K562 (cell line): ENCODE measurements at regions not wholly inside any gene's neighbourhood (a gene's known extent, or its start where the extent isn't known, plus 50 kb on each side); places are given as distances from the start of the nearest gene placed in this dataset.

Experiments
- CBFA2T2 ChIP-seq: fragments of 450-650 bp; conservative IDR thresholded peaks from 2 replicates; pipeline ENCODE4 v1.6.1; 2017; ENCODE audit warnings: mild to moderate bottlenecking
- COPS2 ChIP-seq: fragments of 450-650 bp; conservative IDR thresholded peaks from 2 replicates; pipeline ENCODE4 v1.6.1; 2016; ENCODE audit warnings: mild to moderate bottlenecking, moderate library complexity
- CSDE1 ChIP-seq, 2 experiments: fragments of 450-650 bp; IDR thresholded peaks; 2 replicates each; pipeline ENCODE4 v1.6.1; 2016; ENCODE audit warnings: mild to moderate bottlenecking in 1 of 2
- GATAD2B ChIP-seq: fragments of 450-650 bp; IDR thresholded peaks from 2 replicates; pipeline ENCODE4 v1.6.1; 2017; ENCODE audit warnings: mild to moderate bottlenecking, borderline replicate concordance
- ILK ChIP-seq: fragments of 450-650 bp; IDR thresholded peaks from 2 replicates; pipeline ENCODE4 v1.6.1; 2016; ENCODE audit warnings: missing genetic modification characterization, low read depth, mild to moderate bottlenecking, missing compliant biosample characterization, moderate library complexity, borderline replicate concordance
- PTRF ChIP-seq: fragments of 450-650 bp; IDR thresholded peaks from 2 replicates; pipeline ENCODE4 v1.6.1; 2016; ENCODE audit warnings: mild to moderate bottlenecking, missing genetic modification characterization, missing compliant biosample characterization
- SMARCA4 ChIP-seq: fragments of 450-650 bp; IDR thresholded peaks from 2 replicates; pipeline ENCODE4 v1.6.1; 2016
- SNIP1 ChIP-seq: fragments of 450-650 bp; IDR thresholded peaks from 2 replicates; pipeline ENCODE4 v1.7.1; 2017; ENCODE audit warnings: low read depth, mild to moderate bottlenecking
- XRCC5 ChIP-seq: fragments of 200-400 bp; formaldehyde crosslinking; IDR thresholded peaks from 2 replicates; pipeline ENCODE4 v1.6.1; 2017; ENCODE audit warnings: low read depth, mild to moderate bottlenecking, low read length
- ZNF212 ChIP-seq: fragments of 450-650 bp; formaldehyde crosslinking; IDR thresholded peaks from 2 replicates; pipeline ENCODE4 v1.4.0; 2020; ENCODE audit warnings: mild to moderate bottlenecking
- ZNF507 ChIP-seq: conservative IDR thresholded peaks from 2 replicates; pipeline ENCODE4 v1.6.1; 2017; ENCODE audit warnings: missing genetic modification characterization, missing compliant biosample characterization
- ZNF583 ChIP-seq: fragments of 250-450 bp; sonication (Bioruptor Pico); IDR thresholded peaks from 2 replicates; pipeline ENCODE4 v1.4.0; 2020
- TF ChIP-seq, protein P1 (sequence below), 2 experiments: IDR thresholded peaks; 2 replicates each; pipeline ENCODE4 v1.6.1; 2012; ENCODE audit warnings: improper control_type of control experiment in 2 of 2, low read depth in 2 of 2, low read length in 2 of 2, borderline replicate concordance in 1 of 2
- TF ChIP-seq, protein P2 (sequence below): fragments of 450-650 bp; IDR thresholded peaks from 2 replicates; pipeline ENCODE4 v1.6.1; 2016; ENCODE audit warnings: antibody characterized with exemption
- TF ChIP-seq, protein P3 (sequence below): fragments of 450-650 bp; IDR thresholded peaks from 2 replicates; pipeline ENCODE4 v1.6.1; 2016; ENCODE audit warnings: borderline replicate concordance
- TF ChIP-seq, protein P4 (sequence below): fragments of 450-650 bp; IDR thresholded peaks from 2 replicates; pipeline ENCODE4 v1.6.1; 2016; ENCODE audit warnings: missing biosample characterization, missing genetic modification characterization
- TF ChIP-seq, protein P5 (sequence below): fragments of 450-650 bp; formaldehyde crosslinking; IDR thresholded peaks from 2 replicates; pipeline ENCODE4 v1.4.0; 2020; ENCODE audit warnings: mild to moderate bottlenecking, moderate library complexity
- TF ChIP-seq, protein P6 (sequence below): fragments of 450-650 bp; formaldehyde crosslinking; conservative IDR thresholded peaks from 2 replicates; pipeline ENCODE4 v1.4.0; 2022; ENCODE audit warnings: mild to moderate bottlenecking, missing genetic modification characterization

DNA sequence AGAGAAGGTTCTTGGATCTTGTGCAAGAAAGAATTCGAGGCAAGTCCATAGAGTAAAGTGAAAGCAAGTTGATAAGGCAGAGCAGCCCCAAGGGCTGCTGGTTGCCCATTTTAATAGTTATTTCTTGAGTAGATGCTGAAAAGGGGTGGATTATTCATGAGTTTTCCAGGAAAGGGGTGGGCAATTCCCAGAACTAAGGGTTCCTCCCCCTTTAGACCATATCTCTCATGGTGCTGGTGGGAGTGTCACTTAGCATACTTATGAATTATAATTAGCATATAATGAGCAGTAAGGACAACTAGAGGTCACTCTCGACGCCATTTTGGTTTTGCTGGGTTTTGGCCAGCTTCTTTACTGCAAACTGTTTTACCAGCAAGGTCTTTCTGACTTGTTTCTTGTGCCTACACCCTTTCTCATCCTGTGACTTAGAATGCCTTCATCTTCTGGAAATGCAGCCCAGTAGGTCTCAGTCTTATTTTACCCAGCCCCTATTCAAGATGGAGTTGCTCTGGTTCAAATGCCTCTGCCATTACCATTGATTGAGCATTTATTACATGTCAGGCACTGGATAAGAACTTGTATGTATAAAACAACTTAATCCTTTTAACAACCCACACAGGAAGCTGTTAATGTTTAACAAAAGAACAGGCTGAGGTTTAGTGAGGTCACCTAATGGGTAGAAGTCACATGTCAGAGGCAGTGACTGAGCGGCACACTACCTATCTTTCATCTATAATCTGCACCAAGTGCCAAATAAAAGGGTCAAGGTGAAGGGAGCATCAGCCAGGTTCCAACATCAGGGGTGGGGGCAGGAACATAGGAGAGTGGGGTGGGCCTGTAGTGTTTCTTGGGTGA is 250.9 kb downstream of the ICOS start (continued):
- TF ChIP-seq, protein P1, sequence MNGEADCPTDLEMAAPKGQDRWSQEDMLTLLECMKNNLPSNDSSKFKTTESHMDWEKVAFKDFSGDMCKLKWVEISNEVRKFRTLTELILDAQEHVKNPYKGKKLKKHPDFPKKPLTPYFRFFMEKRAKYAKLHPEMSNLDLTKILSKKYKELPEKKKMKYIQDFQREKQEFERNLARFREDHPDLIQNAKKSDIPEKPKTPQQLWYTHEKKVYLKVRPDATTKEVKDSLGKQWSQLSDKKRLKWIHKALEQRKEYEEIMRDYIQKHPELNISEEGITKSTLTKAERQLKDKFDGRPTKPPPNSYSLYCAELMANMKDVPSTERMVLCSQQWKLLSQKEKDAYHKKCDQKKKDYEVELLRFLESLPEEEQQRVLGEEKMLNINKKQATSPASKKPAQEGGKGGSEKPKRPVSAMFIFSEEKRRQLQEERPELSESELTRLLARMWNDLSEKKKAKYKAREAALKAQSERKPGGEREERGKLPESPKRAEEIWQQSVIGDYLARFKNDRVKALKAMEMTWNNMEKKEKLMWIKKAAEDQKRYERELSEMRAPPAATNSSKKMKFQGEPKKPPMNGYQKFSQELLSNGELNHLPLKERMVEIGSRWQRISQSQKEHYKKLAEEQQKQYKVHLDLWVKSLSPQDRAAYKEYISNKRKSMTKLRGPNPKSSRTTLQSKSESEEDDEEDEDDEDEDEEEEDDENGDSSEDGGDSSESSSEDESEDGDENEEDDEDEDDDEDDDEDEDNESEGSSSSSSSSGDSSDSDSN (IDR thresholded peaks at IDR 0.05; ENCODE audit: borderline replicate concordance in 1 of 2, low read depth in 2 of 2, low read length in 2 of 2): no peak
- TF ChIP-seq PTRF (peak; percentile 49; the same call in 1 of the 2 replicates), ZNF212 (no peak), XRCC5 (no peak), ZNF583 (CRISPR knock-in tag) (peak; percentile 31; the same call in 1 of the 2 replicates), CSDE1 (IDR thresholded peaks at IDR 0.05) (no peak), COPS2 (no peak), CBFA2T2 (no peak), ZNF507 (no peak), GATAD2B (no peak), ILK (tag) (no peak), SMARCA4 (no peak), SNIP1 (no peak)
- TF ChIP-seq, protein P2, sequence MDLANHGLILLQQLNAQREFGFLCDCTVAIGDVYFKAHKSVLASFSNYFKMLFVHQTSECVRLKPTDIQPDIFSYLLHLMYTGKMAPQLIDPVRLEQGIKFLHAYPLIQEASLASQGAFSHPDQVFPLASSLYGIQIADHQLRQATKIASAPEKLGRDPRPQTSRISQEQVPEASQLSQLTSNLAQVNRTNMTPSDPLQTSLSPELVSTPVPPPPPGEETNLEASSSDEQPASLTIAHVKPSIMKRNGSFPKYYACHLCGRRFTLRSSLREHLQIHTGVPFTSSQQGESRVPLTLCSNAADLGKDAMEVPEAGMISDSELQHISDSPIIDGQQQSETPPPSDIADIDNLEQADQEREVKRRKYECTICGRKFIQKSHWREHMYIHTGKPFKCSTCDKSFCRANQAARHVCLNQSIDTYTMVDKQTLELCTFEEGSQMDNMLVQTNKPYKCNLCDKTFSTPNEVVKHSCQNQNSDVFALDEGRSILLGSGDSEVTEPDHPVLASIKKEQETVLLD: no peak
- TF ChIP-seq, protein P3, sequence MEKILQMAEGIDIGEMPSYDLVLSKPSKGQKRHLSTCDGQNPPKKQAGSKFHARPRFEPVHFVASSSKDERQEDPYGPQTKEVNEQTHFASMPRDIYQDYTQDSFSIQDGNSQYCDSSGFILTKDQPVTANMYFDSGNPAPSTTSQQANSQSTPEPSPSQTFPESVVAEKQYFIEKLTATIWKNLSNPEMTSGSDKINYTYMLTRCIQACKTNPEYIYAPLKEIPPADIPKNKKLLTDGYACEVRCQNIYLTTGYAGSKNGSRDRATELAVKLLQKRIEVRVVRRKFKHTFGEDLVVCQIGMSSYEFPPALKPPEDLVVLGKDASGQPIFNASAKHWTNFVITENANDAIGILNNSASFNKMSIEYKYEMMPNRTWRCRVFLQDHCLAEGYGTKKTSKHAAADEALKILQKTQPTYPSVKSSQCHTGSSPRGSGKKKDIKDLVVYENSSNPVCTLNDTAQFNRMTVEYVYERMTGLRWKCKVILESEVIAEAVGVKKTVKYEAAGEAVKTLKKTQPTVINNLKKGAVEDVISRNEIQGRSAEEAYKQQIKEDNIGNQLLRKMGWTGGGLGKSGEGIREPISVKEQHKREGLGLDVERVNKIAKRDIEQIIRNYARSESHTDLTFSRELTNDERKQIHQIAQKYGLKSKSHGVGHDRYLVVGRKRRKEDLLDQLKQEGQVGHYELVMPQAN: no peak
- TF ChIP-seq, protein P4, sequence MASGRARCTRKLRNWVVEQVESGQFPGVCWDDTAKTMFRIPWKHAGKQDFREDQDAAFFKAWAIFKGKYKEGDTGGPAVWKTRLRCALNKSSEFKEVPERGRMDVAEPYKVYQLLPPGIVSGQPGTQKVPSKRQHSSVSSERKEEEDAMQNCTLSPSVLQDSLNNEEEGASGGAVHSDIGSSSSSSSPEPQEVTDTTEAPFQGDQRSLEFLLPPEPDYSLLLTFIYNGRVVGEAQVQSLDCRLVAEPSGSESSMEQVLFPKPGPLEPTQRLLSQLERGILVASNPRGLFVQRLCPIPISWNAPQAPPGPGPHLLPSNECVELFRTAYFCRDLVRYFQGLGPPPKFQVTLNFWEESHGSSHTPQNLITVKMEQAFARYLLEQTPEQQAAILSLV: peak; percentile 77
- TF ChIP-seq, protein P5, sequence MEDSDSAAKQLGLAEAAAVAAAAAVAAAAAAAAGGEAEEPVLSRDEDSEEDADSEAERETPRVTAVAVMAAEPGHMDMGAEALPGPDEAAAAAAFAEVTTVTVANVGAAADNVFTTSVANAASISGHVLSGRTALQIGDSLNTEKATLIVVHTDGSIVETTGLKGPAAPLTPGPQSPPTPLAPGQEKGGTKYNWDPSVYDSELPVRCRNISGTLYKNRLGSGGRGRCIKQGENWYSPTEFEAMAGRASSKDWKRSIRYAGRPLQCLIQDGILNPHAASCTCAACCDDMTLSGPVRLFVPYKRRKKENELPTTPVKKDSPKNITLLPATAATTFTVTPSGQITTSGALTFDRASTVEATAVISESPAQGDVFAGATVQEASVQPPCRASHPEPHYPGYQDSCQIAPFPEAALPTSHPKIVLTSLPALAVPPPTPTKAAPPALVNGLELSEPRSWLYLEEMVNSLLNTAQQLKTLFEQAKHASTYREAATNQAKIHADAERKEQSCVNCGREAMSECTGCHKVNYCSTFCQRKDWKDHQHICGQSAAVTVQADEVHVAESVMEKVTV: no peak
- TF ChIP-seq, protein P6, sequence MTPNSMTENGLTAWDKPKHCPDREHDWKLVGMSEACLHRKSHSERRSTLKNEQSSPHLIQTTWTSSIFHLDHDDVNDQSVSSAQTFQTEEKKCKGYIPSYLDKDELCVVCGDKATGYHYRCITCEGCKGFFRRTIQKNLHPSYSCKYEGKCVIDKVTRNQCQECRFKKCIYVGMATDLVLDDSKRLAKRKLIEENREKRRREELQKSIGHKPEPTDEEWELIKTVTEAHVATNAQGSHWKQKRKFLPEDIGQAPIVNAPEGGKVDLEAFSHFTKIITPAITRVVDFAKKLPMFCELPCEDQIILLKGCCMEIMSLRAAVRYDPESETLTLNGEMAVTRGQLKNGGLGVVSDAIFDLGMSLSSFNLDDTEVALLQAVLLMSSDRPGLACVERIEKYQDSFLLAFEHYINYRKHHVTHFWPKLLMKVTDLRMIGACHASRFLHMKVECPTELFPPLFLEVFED (CRISPR knock-in tag): 0 out of 2 replicates have a peak, but pooled peaks have one; percentile 25
